Hematopoietic multipotent progenitor cell (in vitro differentiated cells): ENCODE measurements at regions not wholly inside any gene's neighbourhood (a gene's known extent, or its start where the extent isn't known, plus 50 kb on each side); places are given as distances from the start of the nearest gene placed in this dataset.

Experiments used
- DNase-seq, 3 donors: peaks; one replicate each; pipeline ENCODE4 v3.0.0-alpha.2; 2011 to 2015; ENCODE audit warnings: low read depth in 2 of 3, low spot score in 2 of 3

DNA sequence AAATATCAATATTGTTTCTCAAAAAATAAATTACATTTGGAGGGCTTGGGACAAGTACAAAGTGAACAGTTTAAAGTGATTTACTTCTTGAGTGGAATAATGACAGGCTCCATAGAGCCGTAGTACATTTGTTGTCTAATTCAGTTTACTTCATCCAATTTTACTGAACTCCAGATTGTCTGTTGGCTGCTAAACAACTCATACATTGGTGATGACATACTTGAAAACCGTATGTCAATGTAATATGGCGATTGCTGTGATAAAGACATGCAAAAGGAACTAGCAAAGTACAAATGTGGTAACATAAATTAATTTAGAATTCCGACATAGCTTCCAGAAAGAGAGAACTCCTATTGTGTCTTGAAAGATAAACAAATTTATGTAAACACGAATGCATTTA, 1197.5 kb upstream of the CDH18 start:
- DNase-seq = no peak

DNA sequence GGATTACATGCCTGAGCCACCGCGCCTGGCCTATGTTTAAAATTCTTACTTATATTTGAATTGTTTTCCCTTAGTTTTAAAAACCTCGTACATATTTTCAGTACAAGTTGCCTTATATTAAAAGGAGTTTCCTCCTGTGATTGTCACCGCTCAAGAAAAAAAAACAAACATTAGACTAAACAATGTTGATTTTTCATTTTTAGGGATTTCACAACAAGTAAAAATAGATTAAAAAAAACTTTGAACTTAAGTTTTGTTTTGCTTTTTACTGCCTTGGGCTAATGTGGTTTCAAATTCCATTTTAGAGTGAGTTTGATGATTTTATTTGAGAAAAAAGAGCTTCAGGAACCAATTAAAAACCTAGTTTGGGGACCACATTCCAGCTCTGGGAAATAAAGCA, 1196.6 kb upstream of the CDH18 start:
- no peak for DNase-seq

DNA sequence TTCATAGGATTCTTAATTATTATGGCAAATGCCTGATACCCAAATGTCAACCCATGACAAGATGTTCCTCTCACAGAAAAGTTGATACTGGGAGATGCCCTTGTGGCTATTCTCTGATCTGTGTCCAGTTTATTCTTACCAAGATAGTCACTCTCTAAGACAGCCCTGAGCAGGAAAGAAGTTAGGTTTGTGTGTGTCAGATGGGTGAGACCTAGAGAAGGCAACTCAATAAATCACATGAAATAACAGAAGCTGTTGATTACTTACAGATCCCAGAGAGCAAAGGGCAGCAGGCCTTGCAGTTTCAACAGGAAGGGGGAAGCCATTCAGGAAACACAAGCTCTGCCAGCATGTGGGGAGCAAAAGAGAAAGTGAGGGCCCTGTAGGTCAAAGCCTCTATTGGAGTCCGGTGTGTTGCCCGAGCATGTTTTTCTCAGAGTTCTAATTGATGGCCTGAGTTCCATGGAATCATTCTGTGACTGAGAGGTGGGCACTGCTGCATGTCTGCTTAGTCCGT, 1193.7 kb upstream of the CDH18 start:
- DNase-seq = no peak

DNA sequence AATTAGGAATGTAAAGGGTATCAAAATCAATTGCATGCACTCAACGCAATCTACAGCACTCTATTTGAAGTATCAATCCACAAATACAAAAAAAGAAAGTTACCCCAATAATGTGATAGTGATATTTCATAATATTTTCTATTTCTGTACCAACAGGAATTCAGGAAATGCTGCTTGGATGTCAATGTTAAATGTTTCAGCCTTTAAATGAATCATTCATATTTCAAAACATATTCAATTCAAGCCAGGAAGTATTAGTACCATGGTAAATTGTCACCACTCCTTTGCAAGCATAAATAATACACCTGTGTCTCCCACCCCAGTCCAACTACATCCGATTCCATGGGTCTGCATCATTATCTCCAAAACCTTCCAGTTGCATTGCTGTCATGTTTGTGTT, 1185.5 kb upstream of the CDH18 start:
- DNase-seq = no peak

DNA sequence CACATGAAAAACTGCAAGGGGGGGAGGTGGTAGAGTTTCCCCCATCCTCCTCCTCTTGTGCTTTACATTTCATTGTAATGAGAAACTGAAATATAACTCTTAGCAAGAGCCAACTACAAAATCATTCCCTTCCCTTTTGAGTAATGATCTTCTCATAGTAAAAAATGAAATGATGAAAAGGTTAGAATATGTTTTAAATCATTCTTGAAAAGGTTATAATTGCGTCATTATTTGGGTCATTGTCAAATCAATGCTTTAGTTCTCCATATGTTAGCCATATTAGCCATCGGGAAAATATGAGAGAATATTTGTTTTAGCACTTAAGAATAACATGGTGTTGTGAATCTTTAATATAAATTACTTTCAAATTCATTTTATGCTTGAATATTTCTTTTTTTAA, 1185.0 kb upstream of the CDH18 start:
- DNase-seq = no peak

DNA sequence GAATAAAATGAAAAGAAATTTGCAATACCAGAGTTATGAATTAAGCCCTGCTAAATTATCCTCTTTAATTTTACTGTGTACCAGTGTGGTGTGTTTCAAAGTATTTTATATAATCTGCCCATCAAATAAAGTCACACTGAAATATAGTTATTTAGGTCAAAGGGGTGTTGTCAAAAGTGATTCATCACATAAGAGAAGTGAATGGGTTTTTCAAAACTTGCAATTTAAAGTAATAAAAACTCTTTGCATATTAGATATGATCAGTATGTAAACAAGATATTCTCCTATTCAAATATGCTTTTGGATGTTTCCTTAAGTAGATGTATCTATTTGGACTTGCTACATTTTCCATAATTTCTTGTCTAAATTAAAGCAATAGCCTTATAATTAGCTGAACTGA, 1183.0 kb upstream of the CDH18 start:
- no peak for DNase-seq

DNA sequence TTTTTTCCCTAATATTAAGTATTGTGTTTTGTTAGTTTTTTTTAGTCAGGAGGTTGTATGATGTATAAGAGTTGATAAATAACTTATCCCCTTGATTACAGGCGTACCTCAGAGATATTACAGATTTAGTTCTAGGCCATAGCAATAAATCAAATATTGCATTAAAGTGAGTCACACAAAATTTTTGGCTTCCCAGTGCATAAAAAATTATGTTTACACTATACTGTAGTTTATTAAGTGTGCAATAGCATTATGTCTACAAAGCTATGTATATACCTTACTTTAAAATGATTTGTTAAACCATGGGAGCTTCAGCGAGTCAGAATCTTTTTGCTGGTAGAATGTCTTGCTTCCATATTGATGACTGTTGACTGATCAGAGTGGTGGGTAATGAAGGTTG, 1180.6 kb upstream of the CDH18 start:
- DNase-seq = no peak

DNA sequence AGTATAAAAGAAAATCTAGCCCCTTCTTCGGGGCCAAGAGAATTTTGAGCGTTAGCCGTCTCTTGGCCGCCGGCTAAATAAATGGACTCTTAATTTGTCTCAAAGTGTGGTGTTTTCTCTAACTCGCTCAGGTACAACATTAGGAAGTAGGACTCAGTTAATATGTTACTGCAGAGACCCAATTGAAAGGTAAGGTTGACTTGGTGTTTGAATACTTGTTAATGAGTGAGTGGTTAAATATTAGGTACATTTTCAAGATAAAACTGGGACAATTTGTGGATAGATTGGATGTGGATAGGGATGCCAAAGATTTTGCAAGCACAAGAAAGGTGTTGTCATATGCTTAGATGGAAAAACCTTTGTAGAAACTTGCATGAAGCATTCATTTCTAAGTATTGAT, 1177.3 kb upstream of the CDH18 start:
- DNase-seq = no peak

DNA sequence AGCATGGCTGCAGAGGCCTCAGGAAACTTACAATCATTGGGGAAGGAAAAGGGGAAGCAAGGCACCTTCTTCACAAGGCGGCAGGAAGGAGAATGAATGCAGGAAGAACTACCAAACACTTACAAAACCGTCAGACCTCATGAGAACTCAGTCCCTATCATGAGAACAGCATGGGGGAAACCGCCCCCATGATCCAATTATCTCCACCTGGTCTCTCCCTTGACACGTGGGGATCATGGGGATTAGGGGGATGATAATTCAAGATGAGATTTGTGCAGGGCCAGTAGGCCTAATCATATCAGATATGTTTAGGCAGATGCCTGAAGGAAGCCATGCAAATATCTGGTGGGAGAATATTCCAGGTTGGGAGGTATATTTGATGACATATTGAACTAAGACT, 1176.4 kb upstream of the CDH18 start:
- DNase-seq = no peak

DNA sequence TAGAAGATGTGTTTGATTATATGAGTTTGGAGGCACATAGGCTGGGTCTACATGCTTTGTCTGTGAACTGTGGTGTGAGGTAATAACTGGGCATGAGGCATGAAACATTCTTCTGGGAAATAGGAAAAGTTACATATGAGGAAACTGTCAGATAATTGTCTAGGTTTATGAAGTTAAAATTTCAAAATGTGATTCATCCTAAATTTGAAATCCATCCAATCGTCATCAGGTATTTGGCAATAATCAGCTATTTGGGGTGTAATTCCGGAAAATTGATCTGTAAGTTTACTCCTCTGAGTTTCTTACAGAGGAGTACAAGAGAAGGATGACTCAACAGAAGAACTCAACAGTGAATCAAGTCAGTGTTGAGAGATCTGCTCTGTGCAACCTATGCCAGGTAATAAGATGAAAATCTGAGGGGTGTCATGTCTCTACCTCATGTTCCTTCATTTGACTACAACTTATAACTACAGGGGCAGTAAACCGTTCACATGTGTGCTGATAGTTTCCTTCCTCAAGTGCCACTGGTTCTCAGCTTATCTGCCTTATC, 1171.6 kb upstream of the CDH18 start:
- no peak for DNase-seq

DNA sequence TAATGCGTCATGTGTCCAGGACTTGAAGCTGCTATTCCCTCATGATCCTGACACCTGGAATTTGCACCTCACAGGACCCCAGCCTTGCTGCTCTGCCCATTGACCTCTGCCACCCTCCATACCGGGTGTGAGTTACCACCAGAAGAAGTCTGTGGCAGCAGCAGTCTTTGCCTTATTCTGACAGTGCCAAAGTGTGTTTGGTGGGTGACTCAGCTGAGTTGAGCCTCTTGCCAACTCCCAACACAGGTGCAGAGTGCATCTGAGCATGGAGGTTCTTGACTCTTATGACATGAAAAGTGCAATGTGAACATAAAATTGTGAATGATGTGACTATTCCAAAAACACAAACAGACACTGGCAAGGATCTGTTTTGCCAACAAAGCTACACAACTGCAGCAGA, 1166.5 kb upstream of the CDH18 start:
- no peak for DNase-seq

DNA sequence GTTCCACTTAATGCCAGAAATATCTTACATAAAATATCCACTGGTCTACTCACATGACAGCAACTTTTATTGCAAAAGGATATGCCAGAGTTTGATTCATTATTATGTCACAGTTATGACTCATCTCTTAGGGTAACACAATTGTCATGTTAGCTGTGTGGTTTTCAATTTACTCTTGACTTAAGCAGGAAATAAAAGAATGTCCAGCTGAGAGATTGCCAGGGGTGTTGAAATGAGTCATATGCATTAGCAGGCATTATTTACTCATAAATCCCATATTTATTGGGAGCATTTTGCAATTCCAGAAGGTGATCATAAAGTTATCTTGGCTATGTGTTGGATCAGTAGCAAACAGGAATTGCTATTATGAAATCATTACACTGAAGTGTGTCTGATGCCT, 1164.6 kb upstream of the CDH18 start:
- no peak for DNase-seq

DNA sequence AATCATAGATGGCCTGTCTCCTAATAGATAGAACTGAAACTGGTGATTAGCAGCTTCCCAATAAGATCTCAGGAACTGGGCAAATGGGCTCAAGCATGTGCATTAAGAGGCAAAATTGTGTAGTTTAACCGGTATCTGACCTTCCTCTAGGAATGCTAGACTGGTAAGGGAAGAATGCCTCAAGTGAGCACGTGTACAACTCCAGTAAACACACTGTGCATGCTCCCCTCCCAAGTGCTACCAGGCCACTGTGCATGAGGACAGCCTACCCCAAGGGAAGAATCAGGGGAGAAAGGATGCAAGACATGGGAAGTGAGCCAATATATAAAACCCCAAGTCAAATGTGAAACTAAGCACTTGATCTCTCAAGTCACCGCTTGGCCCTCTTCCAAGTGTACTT, 1157.4 kb upstream of the CDH18 start:
- DNase-seq = no peak

DNA sequence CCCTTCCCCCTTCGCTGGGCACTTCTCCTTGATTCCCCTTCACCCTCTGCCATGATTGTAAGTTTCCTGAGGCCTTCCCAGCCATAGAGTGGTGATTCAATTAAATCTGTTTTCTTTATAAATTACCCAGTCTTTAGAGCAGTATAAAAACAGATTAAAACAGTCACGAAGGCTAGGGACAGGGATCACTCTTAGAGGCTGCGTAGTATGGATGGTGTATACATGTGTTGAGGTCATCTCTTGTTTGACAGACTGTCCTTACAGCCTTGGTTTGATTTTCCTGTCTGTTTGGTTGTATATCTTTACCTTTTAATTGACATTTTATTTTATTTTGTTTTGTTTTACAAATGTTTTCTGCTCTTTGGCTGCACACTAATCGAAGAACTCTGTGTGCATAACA, 1155.7 kb upstream of the CDH18 start:
- DNase-seq = no peak

DNA sequence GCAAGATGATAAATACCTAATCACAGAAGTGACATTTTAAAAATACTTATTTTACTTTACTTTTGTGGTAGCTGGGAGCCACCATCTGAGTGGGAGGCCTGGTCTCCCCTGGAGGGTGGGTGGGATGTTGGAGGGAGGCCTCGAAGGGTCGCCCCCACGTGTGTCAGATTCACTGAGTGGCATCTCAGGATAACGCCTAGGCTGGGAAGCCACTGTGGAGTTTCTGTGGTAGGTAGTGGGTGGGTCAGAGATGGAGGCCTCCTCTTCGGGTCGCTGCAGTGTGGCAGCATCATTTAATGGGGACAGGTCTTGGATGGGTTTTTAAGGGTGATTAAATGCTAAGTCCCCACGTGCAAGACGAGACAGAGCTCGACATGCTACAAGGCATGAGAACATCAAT, 1154.8 kb upstream of the CDH18 start:
- DNase-seq = no peak

DNA sequence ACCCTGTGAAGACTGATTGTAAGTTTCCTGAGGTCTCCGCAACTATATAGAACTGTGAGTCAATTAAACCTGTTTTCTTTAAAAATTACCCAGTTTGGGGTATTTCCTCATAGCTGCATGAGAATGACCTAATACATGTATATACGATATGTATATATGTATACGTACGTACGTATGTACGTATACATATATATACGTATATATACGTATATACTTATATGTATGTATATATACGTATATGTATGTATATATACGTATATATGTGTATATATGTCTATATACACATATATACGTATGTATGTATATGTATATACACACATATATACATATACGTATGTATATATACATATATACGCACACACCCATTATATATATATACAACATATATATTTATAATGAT, 1153.0 kb upstream of the CDH18 start:
- DNase-seq = no peak

DNA sequence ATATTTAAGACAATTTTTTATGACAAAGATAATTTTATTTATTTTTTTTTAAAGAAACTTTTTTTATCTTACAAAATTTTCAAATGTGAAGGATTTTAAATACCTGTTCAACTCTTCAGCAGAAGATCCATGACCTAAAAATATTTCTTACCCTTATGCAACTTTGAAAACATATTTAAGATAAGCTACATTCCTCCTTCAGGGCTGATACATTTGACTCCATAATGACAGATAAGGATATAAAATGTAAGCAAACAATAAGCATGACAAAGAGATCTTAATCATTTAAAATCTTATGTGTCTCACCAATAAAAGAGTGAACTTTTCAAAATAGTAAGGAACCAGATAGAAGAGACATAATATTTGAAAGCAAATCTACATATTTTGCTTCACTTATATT, 1138.2 kb upstream of the CDH18 start:
- DNase-seq = no peak

DNA sequence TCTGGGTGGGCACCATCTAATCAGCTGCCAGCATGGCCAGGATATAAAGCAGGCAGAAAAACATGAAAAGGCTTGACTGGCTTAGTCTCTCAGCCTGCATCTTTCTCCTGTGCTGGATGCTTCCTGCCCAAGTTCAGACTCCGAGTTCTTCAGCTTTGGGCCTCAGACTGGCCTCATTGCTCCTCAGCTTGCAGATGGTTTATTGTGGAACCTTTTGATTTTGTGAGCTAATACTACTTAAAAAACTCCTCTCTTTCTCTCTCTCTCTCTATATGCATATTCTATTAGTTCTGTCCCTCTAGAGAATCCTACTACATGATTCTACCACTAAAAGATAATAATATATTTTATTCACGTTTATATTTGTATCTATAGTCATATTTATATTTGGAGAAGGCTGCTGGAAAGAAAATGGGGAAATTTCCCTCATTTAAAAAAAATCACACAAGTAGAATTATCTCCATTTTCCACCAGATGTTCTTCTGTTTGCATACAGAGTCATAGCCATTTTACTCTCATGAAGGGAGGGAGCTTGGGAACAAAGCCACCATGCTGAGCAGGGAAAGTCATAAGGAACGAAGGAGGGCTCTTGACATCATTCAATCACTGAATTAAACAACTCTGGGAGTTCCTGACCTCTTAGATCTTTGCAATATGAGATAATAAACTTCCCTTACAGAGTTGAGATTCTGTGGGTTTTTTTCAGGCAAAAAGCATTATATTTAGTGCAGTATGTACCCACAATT, 1137.4 kb upstream of the CDH18 start:
- no peak for DNase-seq

DNA sequence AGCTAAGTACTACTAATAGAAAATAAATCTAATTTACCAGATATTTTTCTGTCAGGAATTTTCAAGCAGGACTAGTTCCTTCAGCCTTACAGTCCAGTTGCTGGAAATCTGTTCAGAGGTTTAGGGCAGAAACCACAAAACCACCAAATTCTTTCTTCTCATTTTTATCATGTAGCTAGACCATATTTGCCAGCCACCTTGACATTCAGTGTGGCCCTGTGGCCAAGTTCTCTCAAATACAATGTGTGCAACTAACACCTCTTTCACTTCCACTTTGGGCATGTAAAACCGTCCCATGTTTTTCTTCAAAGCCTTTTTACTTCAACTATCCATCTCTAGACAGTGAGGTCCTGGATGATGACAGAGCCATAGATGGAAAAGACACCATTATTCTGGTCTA, 1133.2 kb upstream of the CDH18 start:
- no peak for DNase-seq

DNA sequence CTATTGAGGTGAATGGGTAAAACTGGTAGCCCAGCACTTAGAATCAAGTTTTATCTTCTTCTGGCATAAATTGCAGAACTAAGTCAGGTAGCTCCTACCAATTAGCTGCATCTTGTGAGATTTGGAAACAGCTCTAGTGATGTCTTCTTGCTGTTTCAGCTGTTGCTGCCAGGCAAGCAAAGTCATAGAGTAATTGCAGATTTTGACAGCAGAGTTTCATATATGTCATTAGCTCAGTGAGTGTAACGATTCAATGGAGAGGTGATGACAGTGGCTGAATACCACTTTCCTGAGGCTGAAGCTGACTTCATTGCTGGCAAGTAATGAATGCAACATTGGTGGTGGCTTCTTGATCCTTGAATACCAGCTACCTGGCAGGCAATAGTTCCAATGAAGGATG, 1109.7 kb upstream of the CDH18 start:
- DNase-seq = no peak

DNA sequence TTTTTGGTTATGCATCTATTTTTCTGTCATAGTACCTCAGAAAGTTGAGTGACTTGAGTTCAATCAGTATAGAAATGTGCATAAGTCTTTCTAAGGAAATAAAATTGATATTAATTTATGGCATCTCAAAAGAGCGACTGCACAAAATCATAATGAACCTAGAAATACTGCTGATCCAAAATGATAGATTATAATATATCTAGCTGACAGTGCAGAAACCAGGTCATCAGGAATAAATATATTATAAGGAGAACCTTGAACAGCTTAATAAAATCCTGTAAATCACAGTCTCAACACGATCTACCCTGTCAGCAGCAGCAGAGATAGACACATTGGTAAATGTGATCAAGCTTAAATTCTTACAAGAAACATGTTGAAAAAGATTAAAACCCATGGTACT, 1106.6 kb upstream of the CDH18 start:
- no peak for DNase-seq

DNA sequence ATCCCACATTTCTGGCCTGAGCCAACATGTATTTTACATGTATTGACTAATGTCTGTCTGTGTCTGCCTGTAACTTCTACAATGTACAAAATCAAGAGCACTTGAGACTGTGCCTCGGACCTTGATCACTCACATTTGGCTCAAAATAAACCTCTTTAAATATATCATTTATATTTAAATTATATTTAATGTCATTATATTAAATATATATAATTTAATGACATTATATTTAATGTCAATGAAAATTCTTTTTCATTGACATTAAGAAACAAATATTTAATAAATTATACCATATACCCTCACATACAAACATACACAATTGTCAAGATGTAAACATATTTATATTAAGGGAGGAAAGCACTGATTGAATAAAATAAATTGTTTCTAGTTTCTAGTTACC, 1099.8 kb upstream of the CDH18 start:
- no peak for DNase-seq

DNA sequence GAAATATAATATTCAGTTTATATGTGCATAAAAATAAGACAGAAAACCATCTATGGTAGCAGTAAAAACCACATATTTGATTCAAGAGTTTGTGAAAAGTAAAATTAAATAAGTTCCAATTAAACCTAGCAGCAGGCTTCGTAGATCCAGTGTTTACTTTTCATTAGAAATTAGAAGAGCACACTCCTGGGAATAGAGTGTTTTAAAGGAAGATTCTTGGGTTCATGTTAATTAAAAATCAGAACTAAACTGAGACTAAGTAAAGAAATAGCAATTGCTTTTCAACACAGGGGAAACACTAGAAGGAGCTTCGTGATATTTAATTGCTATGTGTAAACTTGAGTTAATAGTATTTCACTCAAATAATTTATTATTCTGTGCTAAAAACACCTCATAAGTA, 1097.8 kb upstream of the CDH18 start:
- DNase-seq = no peak
